HepG2 (cell line): ENCODE measurements at regions not wholly inside any gene's neighbourhood (a gene's known extent, or its start where the extent isn't known, plus 50 kb on each side); places are given as distances from the start of the nearest gene placed in this dataset.

Source experiments
- ATAC-seq: fragments of 200-7000 bp; cut with Tn5 transposase; 3 replicates; pipeline ENCODE4 v1.9.1; 2020; ENCODE audit warnings: mild to moderate bottlenecking, moderate library complexity
- BruUV-seq: library from RNA; stranded (reverse); fragments of 400-500 nt; replicated peaks from 2 replicates; lab custom pipeline; 2021; lab: Mats Ljungman, UMichigan
- CTCF ChIA-PET: fragments of 300-600 bp; formaldehyde crosslinking; extraction: SDS; loops from one replicate; lab custom pipeline; 2021; ENCODE audit warnings: low total read pairs, inconsistent platforms, low intra/inter-chr PET ratio; lab: Yijun Ruan, JAX
- POLR2A ChIA-PET: fragments of 350-600 bp; sonication (Branson Sonifier 250); formaldehyde crosslinking; loops from one replicate; lab custom pipeline; 2020; ENCODE audit warnings: antibody characterized with exemption, inconsistent platforms; lab: Yijun Ruan, JAX
- DNase-seq: peaks from one replicate; pipeline ENCODE4 v3.0.0-alpha.2; 2015; ENCODE audit warnings: low spot score
- FAIRE-seq: peaks from 3 replicates; lab custom pipeline; 2011; peaks lifted over from hg19 to GRCh38; lab: Jason Lieb, UNC
- H2AFZ ChIP-seq: one replicate; pipeline ENCODE4 v1.6.1; 2011; ENCODE audit warnings: low read length, inconsistent platforms
- H3K27ac ChIP-seq: fragments of 300-600 bp; 3 replicates; pipeline ENCODE4 v1.8.0; 2011; ENCODE audit warnings: mixed run types, mild to moderate bottlenecking, mixed read lengths, low read length, inconsistent platforms; ENCODE audit not compliant: insufficient read depth; ENCODE audit errors: extremely low read length
- H3K27me3 ChIP-seq, 2 experiments: fragments of 200-600 bp in 1 of 2; 2 replicates in 1 of 2; 3 replicates in 1 of 2; pipeline versions ENCODE4 v1.6.0 to v1.8.0; 2011; ENCODE audit warnings: low read length in 2 of 2, mild to moderate bottlenecking in 2 of 2, moderate library complexity in 2 of 2, inconsistent platforms in 1 of 2; ENCODE audit not compliant: insufficient read depth in 2 of 2, control insufficient read depth in 1 of 2
- H3K36me3 ChIP-seq, 2 experiments: fragments of 200-600 bp in 1 of 2; replicated peaks in 1 of 2; 2 replicates in 1 of 2; 3 replicates in 1 of 2; pipeline versions ENCODE4 v1.5.1 to v1.8.0; 2011; ENCODE audit warnings: low read length in 2 of 2, inconsistent platforms in 1 of 2; ENCODE audit not compliant: insufficient read depth in 2 of 2, control insufficient read depth in 1 of 2
- H3K4me1 ChIP-seq: 2 replicates; pipeline ENCODE4 v1.5.1; 2012; ENCODE audit warnings: low read length, inconsistent platforms; ENCODE audit not compliant: insufficient read depth
- H3K4me2 ChIP-seq: 2 replicates; pipeline ENCODE4 v1.6.0; 2011; ENCODE audit warnings: low read depth, low read length, inconsistent platforms
- H3K4me3 ChIP-seq, 3 experiments: fragments of 200-600 bp in 1 of 3; sonication (generic), shearing (Covaris generic) in 1 of 3; replicated peaks in 1 of 3; 2 replicates each; pipeline ENCODE4 v1.5.1; 2011 to 2016; ENCODE audit warnings: low read length in 3 of 3, inconsistent platforms in 2 of 3, low read depth in 2 of 3, mild to moderate bottlenecking in 2 of 3, control low read depth in 1 of 3, mixed read lengths in 1 of 3; ENCODE audit not compliant: insufficient read depth in 1 of 3
- H3K79me2 ChIP-seq: one replicate; pipeline ENCODE4 v1.6.1; 2011; ENCODE audit warnings: low read length, inconsistent platforms; ENCODE audit not compliant: insufficient read depth
- H3K9ac ChIP-seq: 2 replicates; pipeline ENCODE4 v1.6.0; 2011; ENCODE audit warnings: mild to moderate bottlenecking, low read depth, low read length, inconsistent platforms; ENCODE audit not compliant: insufficient read depth
- H3K9me3 ChIP-seq: 2 replicates; pipeline ENCODE4 v1.5.1; 2012; ENCODE audit warnings: mild to moderate bottlenecking, low read length
- H4K20me1 ChIP-seq: 2 replicates; pipeline ENCODE4 v1.6.0; 2011; ENCODE audit warnings: inconsistent platforms, mild to moderate bottlenecking, low read length, moderate library complexity; ENCODE audit not compliant: insufficient read depth
- AHR ChIP-seq: IDR thresholded peaks from 2 replicates; pipeline ENCODE4 v1.6.1; 2018; ENCODE audit warnings: missing genetic modification reagents, missing compliant biosample characterization
- CREB1 ChIP-seq, 2 experiments: fragments of 450-650 bp in 1 of 2; IDR thresholded peaks; 2 replicates each; pipeline ENCODE4 v1.6.1; 2016 to 2017; ENCODE audit warnings: control low read depth in 1 of 2, mild to moderate bottlenecking in 1 of 2, missing compliant biosample characterization in 1 of 2, missing genetic modification characterization in 1 of 2
- FOXA1 ChIP-seq, 2 experiments: fragments of 450-650 bp in 1 of 2; sonication (generic) in 1 of 2; formaldehyde crosslinking in 1 of 2; IDR thresholded peaks; 2 replicates each; pipeline versions ENCODE4 v1.4.0 to v1.6.1; 2016 to 2020; ENCODE audit warnings: missing genetic modification reagents in 1 of 2
- MAFG ChIP-seq: sonication (generic); formaldehyde crosslinking; IDR thresholded peaks from 2 replicates; pipeline ENCODE4 v1.5.1; 2020; ENCODE audit warnings: mild to moderate bottlenecking, missing genetic modification reagents
- MATR3 ChIP-seq: sonication (generic); formaldehyde crosslinking; IDR thresholded peaks from 2 replicates; pipeline ENCODE4 v1.4.0; 2020; ENCODE audit warnings: missing genetic modification reagents
- MBD4 ChIP-seq: IDR thresholded peaks from 2 replicates; pipeline ENCODE4 v1.6.1; 2012; ENCODE audit warnings: low read length, inconsistent platforms, borderline replicate concordance
- ZBTB38 ChIP-seq: sonication (generic); formaldehyde crosslinking; IDR thresholded peaks from 2 replicates; pipeline ENCODE4 v1.5.1; 2020; ENCODE audit warnings: mild to moderate bottlenecking, missing genetic modification reagents
- ZNF34 ChIP-seq: sonication (generic); formaldehyde crosslinking; IDR thresholded peaks from 2 replicates; pipeline ENCODE4 v1.4.0; 2020; ENCODE audit warnings: mild to moderate bottlenecking, missing genetic modification reagents, borderline replicate concordance
- ZNF703 ChIP-seq: sonication (generic); formaldehyde crosslinking; IDR thresholded peaks from 2 replicates; pipeline ENCODE4 v1.5.1; 2020; ENCODE audit warnings: missing genetic modification reagents, mild to moderate bottlenecking, moderate library complexity, borderline replicate concordance
- whole genome bisulfite sequencing: methylation state at CpG from one replicate; pipeline ENCODE4 v1.1.6; 2017; ENCODE audit warnings: low lambda C conversion rate; 5-methylcytosine and 5-hydroxymethylcytosine counted together
- in situ Hi-C: cut with HindIII; loops from 2 replicates; pipeline ENCODE4 v1.10.0; 2017; ENCODE audit warnings: low pct_unique_long_range_greater_than_20kb; ENCODE audit not compliant: extremely low pct_ligation_motif_present
- intact Hi-C: fragments of 100-400 bp; cut with micrococcal nuclease; formaldehyde crosslinking; loops from one replicate; pipeline ENCODE4 v1.10.0; 2022; ENCODE audit not compliant: unreplicated experiment
- TF ChIP-seq, protein P1 (sequence below): sonication (generic); formaldehyde crosslinking; IDR thresholded peaks from 2 replicates; pipeline ENCODE4 v1.5.0; 2020; ENCODE audit warnings: missing genetic modification reagents
- TF ChIP-seq, protein P2 (sequence below), 2 experiments: sonication (generic) in 1 of 2; formaldehyde crosslinking in 1 of 2; IDR thresholded peaks; 2 replicates each; pipeline versions ENCODE4 v1.4.0 to v1.6.1; 2016 to 2020; ENCODE audit warnings: borderline replicate concordance in 1 of 2, low read depth in 1 of 2, mild to moderate bottlenecking in 1 of 2, missing genetic modification reagents in 1 of 2
- TF ChIP-seq, protein P3 (sequence below): sonication (generic); formaldehyde crosslinking; IDR thresholded peaks from 2 replicates; pipeline ENCODE4 v1.4.0; 2020; ENCODE audit warnings: mild to moderate bottlenecking, missing genetic modification reagents, borderline replicate concordance

DNA sequence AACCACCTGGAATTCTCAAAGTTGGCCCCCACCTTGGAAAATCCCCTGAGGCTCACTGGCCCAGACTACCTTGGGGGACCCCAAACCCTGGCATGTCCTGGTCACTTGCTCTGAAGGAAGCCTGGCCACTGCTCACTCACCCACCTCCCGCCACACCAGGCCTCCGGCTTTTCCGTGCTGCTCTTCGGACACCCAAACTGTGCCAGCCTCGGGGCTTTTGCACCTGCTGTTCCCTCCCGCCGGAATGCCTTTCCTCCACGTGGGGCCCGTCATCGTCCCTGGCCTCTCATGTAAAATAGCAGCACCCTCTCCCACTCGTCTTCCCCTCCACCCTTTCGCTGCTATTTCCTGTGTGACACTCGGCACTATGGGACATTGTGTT lies 87.2 kb upstream of the NCOR2 start:
- 0 out of 2 replicates have a peak, but pooled peaks cover 11% of the 10 kb centered on the region for H3K4me1 ChIP-seq
- in situ Hi-C loops (no loop called here), intact Hi-C loops (no loop called here)
- H3K79me2 ChIP-seq, result no peaks in the 10 kb centered on the region
- no peak overlapping the region for H3K9ac ChIP-seq
- ATAC-seq, result no peak
- WGBS, result 43% methylated on average over 13 of the region's 13 CpGs
- FAIRE-seq, result no peak
- H4K20me1 ChIP-seq, result no peaks in the 10 kb centered on the region
- H3K36me3 ChIP-seq, result no peaks in the 10 kb centered on the region
- no TSS peak for BruUV-seq
- TF ChIP-seq ZNF34 (CRISPR knock-in tag) (no peak), MATR3 (CRISPR knock-in tag) (no peak), ZNF703 (CRISPR knock-in tag) (no peak), CREB1 (IDR thresholded peaks at IDR 0.05) (no peak), CREB1 (CRISPR knock-in tag; IDR thresholded peaks at IDR 0.05) (no peak), ZBTB38 (no peak), MBD4 (no peak), AHR (no peak), MAFG (no peak), FOXA1 (IDR thresholded peaks at IDR 0.05) (no peak), FOXA1 (CRISPR knock-in tag; IDR thresholded peaks at IDR 0.05) (no peak)
- TF ChIP-seq, protein P1, sequence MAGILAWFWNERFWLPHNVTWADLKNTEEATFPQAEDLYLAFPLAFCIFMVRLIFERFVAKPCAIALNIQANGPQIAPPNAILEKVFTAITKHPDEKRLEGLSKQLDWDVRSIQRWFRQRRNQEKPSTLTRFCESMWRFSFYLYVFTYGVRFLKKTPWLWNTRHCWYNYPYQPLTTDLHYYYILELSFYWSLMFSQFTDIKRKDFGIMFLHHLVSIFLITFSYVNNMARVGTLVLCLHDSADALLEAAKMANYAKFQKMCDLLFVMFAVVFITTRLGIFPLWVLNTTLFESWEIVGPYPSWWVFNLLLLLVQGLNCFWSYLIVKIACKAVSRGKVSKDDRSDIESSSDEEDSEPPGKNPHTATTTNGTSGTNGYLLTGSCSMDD (CRISPR knock-in tag), result no peak
- TF ChIP-seq, protein P2, sequence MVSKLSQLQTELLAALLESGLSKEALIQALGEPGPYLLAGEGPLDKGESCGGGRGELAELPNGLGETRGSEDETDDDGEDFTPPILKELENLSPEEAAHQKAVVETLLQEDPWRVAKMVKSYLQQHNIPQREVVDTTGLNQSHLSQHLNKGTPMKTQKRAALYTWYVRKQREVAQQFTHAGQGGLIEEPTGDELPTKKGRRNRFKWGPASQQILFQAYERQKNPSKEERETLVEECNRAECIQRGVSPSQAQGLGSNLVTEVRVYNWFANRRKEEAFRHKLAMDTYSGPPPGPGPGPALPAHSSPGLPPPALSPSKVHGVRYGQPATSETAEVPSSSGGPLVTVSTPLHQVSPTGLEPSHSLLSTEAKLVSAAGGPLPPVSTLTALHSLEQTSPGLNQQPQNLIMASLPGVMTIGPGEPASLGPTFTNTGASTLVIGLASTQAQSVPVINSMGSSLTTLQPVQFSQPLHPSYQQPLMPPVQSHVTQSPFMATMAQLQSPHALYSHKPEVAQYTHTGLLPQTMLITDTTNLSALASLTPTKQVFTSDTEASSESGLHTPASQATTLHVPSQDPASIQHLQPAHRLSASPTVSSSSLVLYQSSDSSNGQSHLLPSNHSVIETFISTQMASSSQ (IDR thresholded peaks at IDR 0.05; ENCODE audit: low read depth), result no peak
- TF ChIP-seq, protein P2 (CRISPR knock-in tag; IDR thresholded peaks at IDR 0.05; ENCODE audit: borderline replicate concordance), result no peak
- TF ChIP-seq, protein P3, sequence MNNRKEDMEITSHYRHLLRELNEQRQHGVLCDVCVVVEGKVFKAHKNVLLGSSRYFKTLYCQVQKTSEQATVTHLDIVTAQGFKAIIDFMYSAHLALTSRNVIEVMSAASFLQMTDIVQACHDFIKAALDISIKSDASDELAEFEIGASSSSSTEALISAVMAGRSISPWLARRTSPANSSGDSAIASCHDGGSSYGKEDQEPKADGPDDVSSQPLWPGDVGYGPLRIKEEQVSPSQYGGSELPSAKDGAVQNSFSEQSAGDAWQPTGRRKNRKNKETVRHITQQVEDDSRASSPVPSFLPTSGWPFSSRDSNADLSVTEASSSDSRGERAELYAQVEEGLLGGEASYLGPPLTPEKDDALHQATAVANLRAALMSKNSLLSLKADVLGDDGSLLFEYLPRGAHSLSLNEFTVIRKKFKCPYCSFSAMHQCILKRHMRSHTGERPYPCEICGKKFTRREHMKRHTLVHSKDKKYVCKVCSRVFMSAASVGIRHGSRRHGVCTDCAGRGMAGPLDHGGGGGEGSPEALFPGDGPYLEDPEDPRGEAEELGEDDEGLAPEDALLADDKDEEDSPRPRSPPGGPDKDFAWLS (CRISPR knock-in tag), result no peak
- H3K9me3 ChIP-seq, result no peaks in the 10 kb centered on the region
- DNase-seq, result no peak
- H3K4me2 ChIP-seq, result no peak overlapping the region
- no peak overlapping the region for H3K4me3 ChIP-seq
- POLR2A ChIA-PET, result no interaction called here
- H3K27me3 ChIP-seq, result peaks cover 10 to 53% of the 10 kb centered on the region in 2 experiments; a peak in 4 of 5 replicates
- CTCF ChIA-PET, result no interaction called here
- no peak overlapping the region for H3K27ac ChIP-seq
- no peak overlapping the region for H2AFZ ChIP-seq
